ENCODE measurements at regions not wholly inside any gene's neighbourhood (a gene's known extent, or its start where the extent isn't known, plus 50 kb on each side); places are given as distances from the start of the nearest gene placed in this dataset.

DNA sequence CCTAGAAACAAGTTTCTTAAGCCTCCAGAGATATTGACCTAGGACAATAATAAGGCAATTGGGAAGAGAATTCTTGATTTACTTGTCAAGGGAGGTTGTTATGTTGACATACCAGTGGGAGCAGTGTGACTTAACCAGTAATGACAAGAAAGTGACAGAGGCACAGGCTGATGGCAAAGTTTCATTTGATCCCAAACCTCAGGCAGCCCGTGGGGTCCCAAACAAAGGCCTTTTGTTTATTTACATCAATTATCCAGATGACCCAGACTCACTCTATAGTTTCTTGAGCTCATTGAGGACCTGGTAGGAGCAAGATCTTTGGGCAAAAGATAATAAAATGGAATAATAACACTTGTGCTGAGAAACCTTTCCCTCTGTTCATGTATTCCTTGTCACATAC, 336.8 kb downstream of the ARL6IP6 start:
- TF ChIP-seq, protein P1, sequence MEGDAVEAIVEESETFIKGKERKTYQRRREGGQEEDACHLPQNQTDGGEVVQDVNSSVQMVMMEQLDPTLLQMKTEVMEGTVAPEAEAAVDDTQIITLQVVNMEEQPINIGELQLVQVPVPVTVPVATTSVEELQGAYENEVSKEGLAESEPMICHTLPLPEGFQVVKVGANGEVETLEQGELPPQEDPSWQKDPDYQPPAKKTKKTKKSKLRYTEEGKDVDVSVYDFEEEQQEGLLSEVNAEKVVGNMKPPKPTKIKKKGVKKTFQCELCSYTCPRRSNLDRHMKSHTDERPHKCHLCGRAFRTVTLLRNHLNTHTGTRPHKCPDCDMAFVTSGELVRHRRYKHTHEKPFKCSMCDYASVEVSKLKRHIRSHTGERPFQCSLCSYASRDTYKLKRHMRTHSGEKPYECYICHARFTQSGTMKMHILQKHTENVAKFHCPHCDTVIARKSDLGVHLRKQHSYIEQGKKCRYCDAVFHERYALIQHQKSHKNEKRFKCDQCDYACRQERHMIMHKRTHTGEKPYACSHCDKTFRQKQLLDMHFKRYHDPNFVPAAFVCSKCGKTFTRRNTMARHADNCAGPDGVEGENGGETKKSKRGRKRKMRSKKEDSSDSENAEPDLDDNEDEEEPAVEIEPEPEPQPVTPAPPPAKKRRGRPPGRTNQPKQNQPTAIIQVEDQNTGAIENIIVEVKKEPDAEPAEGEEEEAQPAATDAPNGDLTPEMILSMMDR (conservative IDR thresholded peaks at IDR 0.05): no peak
- TF ChIP-seq ZFX (IDR thresholded peaks at IDR 0.05): no peak
